ENCODE measurements at regions not wholly inside any gene's neighbourhood (a gene's known extent, or its start where the extent isn't known, plus 50 kb on each side); places are given as distances from the start of the nearest gene placed in this dataset.

DNA sequence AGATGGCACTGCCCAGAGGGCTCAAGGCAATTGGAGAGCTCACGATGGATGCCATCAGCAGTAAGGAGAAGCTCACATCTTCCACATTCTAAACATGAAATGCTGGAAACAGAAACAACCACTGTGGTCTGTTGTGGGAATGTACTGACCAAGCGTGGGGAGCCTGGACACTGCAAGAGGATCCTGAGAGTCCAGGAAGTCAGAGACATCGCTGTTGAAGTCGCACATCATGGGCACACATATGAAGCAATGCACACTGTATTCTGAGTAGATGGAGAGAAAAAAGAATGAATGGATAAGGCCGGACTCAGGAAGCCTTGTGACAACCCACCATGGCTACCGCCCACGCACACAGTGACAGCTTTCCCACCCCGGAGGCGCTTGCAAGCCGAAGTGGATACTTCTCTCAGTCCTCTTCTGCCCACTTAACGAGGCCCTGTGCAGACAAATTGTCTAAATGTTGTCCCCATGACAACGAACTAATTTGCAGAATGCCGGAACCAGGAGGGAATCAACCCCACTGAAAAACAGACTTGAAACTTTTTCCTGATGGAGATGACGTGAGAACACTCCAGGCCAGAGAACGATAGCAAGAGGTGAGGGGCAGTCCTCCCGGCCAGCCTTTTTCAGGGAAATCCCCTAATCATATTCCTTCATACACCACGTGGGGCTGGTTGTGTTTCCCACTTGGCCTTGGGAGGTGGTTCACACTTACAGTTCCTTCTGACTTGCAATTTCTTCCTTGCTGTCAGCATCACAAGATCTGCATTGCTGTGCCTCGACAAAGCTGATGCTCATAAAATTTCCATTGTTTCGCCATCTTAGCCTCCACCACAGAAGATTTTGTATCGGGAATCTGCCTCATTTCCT, 109.6 kb upstream of the SERP2 start:
- ChIA-PET CTCF (no interaction called here), POLR2A (no interaction called here)
- no peak for DNase-seq (ENCODE audit: low read depth)
- no peaks in the 10 kb centered on the region for H3K36me3 ChIP-seq (ENCODE audit: control insufficient read depth, insufficient read depth, low read length)
- TF ChIP-seq, protein P1, sequence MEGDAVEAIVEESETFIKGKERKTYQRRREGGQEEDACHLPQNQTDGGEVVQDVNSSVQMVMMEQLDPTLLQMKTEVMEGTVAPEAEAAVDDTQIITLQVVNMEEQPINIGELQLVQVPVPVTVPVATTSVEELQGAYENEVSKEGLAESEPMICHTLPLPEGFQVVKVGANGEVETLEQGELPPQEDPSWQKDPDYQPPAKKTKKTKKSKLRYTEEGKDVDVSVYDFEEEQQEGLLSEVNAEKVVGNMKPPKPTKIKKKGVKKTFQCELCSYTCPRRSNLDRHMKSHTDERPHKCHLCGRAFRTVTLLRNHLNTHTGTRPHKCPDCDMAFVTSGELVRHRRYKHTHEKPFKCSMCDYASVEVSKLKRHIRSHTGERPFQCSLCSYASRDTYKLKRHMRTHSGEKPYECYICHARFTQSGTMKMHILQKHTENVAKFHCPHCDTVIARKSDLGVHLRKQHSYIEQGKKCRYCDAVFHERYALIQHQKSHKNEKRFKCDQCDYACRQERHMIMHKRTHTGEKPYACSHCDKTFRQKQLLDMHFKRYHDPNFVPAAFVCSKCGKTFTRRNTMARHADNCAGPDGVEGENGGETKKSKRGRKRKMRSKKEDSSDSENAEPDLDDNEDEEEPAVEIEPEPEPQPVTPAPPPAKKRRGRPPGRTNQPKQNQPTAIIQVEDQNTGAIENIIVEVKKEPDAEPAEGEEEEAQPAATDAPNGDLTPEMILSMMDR (IDR thresholded peaks at IDR 0.05; ENCODE audit: insufficient read depth, low read depth, low read length) = no peak
- H3K4me3 ChIP-seq (ENCODE audit: low read depth, low read length) = no peak overlapping the region
- H3K27me3 ChIP-seq (ENCODE audit: control insufficient read depth, insufficient read depth, low read length) = no peaks in the 10 kb centered on the region; the same call in 1 of the 2 replicates

DNA sequence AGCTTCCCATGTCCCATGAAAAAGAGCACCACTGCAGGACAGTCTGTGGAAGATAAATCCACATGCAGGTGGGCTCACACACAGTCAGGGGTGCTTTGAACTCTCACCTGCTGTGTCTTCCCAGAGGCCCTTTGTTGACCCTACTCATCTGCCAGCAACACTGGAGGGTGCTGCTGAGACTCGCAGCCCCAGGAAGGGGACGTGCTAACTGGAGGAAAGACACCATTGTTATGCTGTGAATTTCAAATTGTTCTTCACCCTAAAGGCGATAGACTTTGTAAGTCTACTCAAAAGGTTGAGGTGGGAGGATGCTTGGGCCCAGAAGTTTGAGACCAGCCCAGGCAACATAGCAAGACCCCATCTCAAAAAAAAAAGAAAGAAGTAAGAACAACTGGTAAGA, 107.3 kb upstream of the SERP2 start:
- DNase-seq (ENCODE audit: low read depth) = no peak
- CTCF ChIA-PET = interaction anchor here (0.7 kb wide), 1 partner anchor 55 kb away, joined by 3 read pairs; no protein-coding TSS in a partner anchor
- Histone ChIP-seq H3K27me3 (ENCODE audit: control insufficient read depth, insufficient read depth, low read length) (no peaks in the 10 kb centered on the region), H3K36me3 (ENCODE audit: control insufficient read depth, insufficient read depth, low read length) (no peaks in the 10 kb centered on the region), H3K4me3 (ENCODE audit: low read depth, low read length) (no peak overlapping the region)
- POLR2A ChIA-PET = no interaction called here
- TF ChIP-seq, protein P1 (IDR thresholded peaks at IDR 0.05; ENCODE audit: insufficient read depth, low read depth, low read length) = no peak

DNA sequence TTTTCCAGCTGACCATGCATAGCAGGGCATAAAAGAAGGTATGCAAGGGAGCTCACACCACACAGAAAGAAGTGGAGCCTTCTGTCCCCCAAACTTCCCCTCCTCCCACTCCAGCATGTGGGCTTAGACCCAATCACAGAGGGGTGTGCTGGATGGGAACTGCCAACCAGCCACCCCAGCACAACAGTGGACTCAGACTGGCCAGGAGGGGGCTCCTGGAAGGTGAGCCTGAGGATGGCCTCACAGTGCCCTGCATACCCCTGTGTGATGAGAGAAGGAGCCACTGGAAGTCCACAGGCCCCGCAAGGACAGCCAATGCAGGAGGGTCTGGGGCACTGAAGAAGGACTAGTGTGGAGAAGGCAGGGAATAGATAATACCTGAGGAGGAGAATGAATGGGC, 106.9 kb upstream of the SERP2 start:
- no peaks in the 10 kb centered on the region for H3K27me3 ChIP-seq (ENCODE audit: control insufficient read depth, insufficient read depth, low read length)
- no peak for DNase-seq (ENCODE audit: low read depth)
- no peak overlapping the region for H3K4me3 ChIP-seq (ENCODE audit: low read depth, low read length)
- TF ChIP-seq, protein P1 (IDR thresholded peaks at IDR 0.05; ENCODE audit: insufficient read depth, low read depth, low read length) = no peak
- ChIA-PET CTCF (interaction anchor here (0.7 kb wide), 1 partner anchor 54 kb away, joined by 3 read pairs; no protein-coding TSS in a partner anchor), POLR2A (no interaction called here)
- no peaks in the 10 kb centered on the region for H3K36me3 ChIP-seq (ENCODE audit: control insufficient read depth, insufficient read depth, low read length)

DNA sequence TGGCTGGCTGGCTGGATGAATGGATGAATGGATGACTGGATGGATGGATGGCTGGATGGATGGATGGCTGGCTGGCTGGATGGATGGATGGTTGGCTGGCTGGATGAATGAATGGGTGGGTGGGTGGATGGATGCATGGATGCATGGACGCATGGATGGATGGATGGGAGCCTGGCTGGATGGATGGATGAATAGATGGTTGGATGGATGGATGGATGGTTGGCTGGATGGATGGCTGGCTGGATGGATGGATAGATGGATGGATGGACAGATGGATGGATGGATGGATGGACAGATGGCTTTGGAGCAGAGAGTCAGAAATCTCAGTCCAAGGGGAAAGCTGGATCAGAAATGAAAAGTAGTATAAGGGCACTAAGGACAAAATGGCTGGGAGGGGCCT, 106.4 kb upstream of the SERP2 start:
- ChIA-PET POLR2A (no interaction called here), CTCF (interaction anchor here (1.1 kb wide), 1 partner anchor 76 kb away, joined by 3 read pairs; no protein-coding TSS in a partner anchor)
- no peaks in the 10 kb centered on the region for H3K36me3 ChIP-seq (ENCODE audit: control insufficient read depth, insufficient read depth, low read length)

DNA sequence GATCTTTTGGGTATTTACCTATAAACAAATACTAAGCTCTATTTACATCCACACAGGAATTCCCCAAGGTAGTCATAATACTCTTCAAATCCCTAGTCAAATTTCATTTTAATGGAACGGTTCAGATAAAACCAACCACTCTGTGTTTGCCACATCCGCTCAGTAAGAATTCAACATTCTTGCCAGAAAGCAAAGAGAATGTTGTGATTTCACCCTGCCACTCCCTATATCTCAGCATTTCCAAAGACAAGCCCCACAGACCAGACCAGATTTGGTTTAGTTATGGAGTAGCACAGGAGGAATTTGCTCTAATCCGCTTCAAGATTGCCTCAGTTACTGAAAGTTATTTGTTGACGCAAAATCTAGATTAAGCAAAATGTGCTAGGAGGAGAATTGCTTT, 105.6 kb upstream of the SERP2 start:
- Histone ChIP-seq H3K27me3 (ENCODE audit: control insufficient read depth, insufficient read depth, low read length) (no peaks in the 10 kb centered on the region), H3K4me3 (ENCODE audit: low read depth, low read length) (no peak overlapping the region), H3K36me3 (ENCODE audit: control insufficient read depth, insufficient read depth, low read length) (no peaks in the 10 kb centered on the region)
- POLR2A ChIA-PET = no interaction called here
- CTCF ChIA-PET = interaction anchor here (1.1 kb wide), 1 partner anchor 77 kb away, joined by 3 read pairs; no protein-coding TSS in a partner anchor
- DNase-seq (ENCODE audit: low read depth) = no peak
- TF ChIP-seq, protein P1 (IDR thresholded peaks at IDR 0.05; ENCODE audit: insufficient read depth, low read depth, low read length) = no peak

More for the DNA sequence above, 106.4 kb upstream of the SERP2 start:
- H3K27me3 ChIP-seq (ENCODE audit: control insufficient read depth, insufficient read depth, low read length) = no peaks in the 10 kb centered on the region
- H3K4me3 ChIP-seq (ENCODE audit: low read depth, low read length) = no peak overlapping the region
- DNase-seq (ENCODE audit: low read depth) = no peak
- TF ChIP-seq, protein P1 (IDR thresholded peaks at IDR 0.05; ENCODE audit: insufficient read depth, low read depth, low read length) = no peak

Data from BJ (cell line).